ENCODE measurements at regions not wholly inside any gene's neighbourhood (a gene's known extent, or its start where the extent isn't known, plus 50 kb on each side); places are given as distances from the start of the nearest gene placed in this dataset.

- intact Hi-C loops (cut with micrococcal nuclease), result no loop called here
Observed at GRCh38 chr11:38304926-38305325, 1706.9 kb upstream of the RAG2 start.

DNA sequence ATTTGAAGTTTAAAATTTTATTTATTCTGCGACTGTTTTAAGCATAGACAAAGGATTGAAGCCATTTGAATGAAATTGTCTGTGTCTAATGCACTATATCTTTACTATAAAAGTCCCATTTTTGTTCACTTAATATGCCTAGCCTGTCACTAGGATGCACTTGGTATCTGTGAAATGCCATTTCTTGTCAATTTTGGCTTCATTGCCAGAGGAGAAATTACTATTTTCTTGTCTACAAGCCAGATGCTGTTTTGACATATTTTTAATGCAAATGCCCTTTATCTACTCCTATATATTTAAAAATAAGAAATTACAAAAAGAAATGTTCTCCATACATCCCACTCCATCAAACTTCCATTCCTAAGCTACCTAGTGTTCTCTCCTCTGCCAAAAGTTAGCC is 1704.5 kb upstream of the RAG2 start:
- intact Hi-C loops (cut with micrococcal nuclease), result no loop called here

GRCh38 chr11:38300570-38300969 is 1702.5 kb upstream of the RAG2 start:
- intact Hi-C loops (cut with micrococcal nuclease), result no loop called here

DNA sequence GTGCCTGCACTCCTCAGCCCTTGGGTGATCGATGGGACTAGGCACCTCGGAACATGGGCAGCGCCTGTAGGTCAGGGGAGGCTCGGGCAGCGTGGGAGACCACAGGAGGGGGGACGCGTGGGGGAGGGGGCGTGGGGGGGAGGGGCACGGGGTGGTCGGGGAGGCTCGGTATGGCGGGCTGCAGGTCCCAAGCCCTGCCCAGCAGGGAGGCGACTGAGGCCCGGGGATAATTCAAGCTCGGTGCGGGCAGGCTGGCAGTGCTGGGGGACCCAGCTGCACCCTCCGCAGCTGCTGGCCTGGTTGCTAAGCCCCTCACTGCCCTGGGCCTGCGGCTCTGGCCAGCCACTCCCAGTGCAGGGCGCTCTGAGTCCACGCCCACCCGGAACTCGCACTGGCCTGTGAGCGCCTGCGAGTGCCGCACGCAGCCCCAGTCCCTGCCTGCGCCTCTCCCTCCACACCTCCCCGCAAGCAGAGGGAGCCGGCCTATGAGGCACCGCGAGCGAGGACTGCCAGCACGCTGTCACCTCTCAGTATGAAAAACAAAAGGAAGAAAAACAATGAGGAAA is 1698.3 kb upstream of the RAG2 start:
- intact Hi-C loops (cut with micrococcal nuclease), result no loop called here

GRCh38 chr11:38282718-38283117 is 1684.7 kb upstream of the RAG2 start:
- intact Hi-C loops (cut with micrococcal nuclease), result no loop called here

DNA sequence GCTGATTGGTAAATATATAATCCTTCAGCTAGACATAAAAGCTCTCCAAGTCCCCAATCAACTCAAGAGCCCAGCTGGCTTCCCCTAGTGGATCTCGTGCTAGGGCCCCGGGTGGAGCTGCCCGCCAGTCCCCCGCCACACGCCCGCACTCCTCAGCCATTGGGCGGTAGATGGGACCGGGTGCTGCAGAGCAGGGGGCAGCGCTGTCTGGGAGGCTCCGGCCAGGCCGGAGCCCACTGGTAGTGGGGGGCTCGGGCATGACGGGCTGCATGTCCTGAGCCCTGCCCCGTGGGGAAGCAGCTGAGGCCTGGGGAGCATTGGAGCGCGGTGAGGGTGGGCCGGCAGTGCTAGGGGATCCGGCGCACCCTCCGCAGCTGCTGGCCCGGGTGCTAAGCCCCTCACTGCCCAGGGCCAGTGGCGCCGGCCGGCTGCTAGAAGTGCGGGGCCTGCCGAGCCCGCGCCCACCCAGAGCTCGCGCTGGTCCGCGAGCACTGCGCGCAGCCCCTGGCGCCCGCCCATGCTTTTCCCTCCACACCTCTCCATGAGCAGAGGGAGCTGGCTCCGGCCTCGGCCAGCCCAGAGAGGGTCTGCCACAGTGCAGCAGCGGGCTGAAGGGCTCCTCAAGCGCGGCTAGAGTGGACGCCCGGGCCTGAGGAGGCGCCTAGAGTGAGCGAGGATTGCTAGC is 1680.6 kb upstream of the RAG2 start:
- intact Hi-C loops (cut with micrococcal nuclease), result no loop called here

DNA sequence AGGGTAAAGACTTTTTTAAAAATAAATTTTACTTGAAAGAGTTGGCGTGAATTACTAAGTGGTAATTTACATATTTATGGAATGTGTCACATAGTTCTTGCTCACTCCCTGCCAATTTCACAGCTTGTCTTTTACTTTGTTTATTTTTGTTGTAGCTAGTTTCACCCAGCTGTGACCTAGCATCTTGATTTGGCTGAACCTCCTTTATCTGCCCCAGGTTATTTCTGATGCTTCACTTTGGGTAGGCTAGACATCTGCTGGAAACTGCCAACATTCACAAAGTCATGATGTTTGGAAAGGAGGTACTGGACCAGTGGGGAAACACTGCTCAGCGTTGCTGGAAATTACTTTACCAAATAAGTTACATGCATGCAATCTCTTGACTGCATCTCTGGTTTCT is 1676.0 kb upstream of the RAG2 start:
- intact Hi-C loops (cut with micrococcal nuclease), result no loop called here

- intact Hi-C loops (cut with micrococcal nuclease), result no loop called here
Observed at GRCh38 chr11:38272376-38272775, 1674.3 kb upstream of the RAG2 start.

GRCh38 chr11:38266691-38267090 is 1668.7 kb upstream of the RAG2 start:
- intact Hi-C loops (cut with micrococcal nuclease), result no loop called here

DNA sequence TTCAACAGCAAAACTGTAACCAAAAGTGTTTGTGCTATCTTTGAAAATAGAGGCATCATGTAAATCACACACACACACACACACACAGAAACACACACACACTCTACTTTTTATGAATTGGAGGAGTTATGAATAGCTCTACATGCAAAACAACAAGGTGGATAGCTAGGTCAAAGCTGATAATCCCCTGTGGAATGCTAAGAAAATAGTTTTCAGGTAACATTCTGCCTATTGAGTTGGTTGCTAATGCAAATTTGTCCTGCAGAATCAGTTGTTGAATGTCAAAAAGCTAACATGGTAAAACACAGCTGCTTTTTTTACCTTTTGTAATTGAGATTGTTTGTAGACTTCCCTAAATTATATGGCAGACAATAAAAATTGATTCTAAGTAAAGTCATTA is 1658.4 kb upstream of the RAG2 start:
- intact Hi-C loops (cut with micrococcal nuclease), result no loop called here

GRCh38 chr11:38254913-38255312 is 1656.9 kb upstream of the RAG2 start:
- intact Hi-C loops (cut with micrococcal nuclease), result no loop called here

GRCh38 chr11:38252620-38253019 is 1654.6 kb upstream of the RAG2 start:
- intact Hi-C loops (cut with micrococcal nuclease), result no loop called here

DNA sequence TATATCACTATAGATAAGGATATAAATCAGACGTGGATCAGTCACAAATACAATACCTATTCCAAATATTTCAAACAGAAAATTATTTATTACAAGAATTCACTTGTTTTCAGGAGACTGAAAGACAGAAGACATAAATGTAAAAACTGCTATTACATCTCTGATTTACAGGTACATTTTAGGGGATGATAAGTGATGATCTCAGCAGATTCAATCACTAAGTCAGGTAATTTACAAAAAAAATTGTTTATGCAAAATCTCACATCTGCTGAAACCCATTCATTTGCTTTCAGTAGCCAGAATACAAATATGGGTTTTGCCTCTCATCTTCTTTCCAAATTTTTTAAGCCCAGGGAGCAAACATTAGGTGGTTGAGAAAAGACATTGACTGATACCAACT is 1648.4 kb upstream of the RAG2 start:
- intact Hi-C loops (cut with micrococcal nuclease), result no loop called here

DNA sequence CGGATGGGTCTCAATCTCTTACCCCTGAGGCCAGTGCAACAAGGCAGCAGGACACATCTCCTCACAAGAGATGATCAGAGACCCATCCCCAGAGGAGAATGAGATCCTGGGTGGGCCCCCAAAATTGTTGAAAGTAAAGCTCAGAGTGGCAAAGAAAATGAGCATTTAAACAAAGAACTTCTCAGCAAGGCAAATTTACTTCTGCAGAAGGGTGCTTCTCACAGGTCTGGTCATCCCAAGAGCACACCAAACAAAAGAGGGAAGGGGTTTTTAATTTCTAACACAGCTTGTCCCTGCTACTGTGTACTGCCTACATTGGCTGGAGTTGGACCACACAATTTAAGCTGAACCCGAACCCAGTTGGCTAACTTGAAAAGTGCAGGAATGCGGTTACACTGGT is 1628.6 kb upstream of the RAG2 start:
- intact Hi-C loops (cut with micrococcal nuclease), result no loop called here

DNA sequence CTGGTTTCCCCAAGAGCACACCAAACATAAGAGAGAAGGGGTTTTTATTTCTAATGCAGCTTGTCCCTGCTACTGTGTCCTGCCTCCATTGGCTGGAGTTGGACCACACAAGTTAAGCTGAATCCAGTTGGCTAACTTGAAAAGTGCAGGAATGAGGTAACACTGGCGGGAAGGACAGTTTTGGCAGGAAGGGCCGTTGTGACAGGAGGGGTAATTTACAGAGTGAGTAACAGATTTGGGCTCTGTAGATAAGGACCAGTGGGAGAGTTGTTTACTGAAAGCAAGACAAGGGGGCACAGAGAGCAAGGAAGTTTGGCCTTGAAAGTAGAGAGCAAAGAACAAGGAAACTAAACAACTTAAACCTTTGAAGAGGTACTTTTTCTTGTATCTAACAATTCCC is 1623.3 kb upstream of the RAG2 start:
- intact Hi-C loops (cut with micrococcal nuclease), result no loop called here

DNA sequence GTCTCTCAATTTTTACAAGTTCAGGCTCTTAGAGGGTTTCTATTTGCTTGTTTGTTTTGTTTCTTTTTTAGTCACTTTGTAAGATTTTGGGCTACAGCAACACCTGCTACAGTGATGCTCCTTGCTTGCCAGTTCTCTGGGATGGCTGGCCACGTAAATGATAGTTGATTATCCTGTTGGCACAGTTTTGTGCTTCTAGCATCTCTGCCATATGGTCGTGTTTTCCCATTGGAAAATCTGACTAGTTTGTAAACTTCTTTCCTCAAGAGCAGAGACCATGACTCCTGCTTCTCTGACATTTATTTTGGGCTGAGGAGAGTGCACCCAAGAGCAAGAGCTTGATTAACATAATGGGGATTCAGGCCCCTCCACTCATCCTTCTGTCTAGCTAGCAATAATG is 1621.6 kb upstream of the RAG2 start:
- intact Hi-C loops (cut with micrococcal nuclease), result no loop called here

DNA sequence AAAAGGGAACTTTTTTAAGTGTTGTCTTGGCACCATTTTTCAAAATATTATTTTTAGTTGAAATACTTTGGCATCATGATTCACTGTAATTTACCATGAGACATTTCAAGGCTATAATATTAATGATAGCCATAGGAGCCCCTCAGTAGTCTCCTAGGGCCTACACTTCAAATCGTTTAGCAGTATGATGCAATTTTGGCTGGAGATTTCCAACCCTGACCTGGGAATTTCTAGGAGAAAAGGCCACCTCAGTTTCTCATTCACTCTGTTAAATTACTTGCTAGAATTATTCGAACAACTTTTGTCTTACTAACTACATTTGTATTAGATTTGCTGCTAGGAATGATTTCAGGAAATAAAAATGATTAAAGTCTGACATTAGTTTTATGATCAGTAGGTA is 1610.9 kb upstream of the RAG2 start:
- intact Hi-C loops (cut with micrococcal nuclease), result no loop called here

DNA sequence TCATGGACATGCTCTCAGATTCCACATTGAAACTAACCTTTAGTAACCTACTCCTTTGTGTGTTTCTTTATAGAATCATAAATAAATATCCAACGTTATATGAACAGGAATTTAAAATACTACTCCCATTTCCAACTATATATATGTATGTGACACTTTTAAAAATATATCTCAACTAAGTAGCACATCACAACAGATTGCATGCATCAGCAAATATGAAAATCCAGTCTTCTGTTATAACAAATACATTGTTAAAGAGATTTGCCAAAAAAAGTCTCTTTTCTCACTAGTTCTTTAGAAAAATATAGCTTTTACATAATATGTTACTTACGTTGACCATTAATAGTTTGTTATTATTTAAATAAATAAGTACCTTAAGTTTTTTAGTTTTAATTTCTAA is 1608.6 kb upstream of the RAG2 start:
- intact Hi-C loops (cut with micrococcal nuclease), result no loop called here

DNA sequence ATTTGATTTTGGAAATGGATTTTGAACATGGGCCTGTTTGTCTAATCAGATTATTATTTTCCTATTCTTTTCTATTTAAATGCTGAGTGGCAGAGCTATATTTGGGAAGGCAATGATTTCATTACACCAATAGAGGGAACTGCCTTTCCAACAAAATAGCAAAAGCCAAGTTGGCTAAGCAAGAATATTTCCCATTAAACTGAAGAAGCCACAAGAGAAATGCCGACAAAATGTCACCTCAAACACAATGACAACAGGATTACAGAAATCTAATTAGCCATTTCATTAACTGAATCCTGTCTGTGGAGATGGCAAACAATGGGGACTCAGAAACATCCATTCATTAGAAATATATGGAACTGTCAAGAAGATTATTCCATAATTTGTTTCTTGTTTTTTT is 1593.1 kb upstream of the RAG2 start:
- intact Hi-C loops (cut with micrococcal nuclease), result no loop called here

GRCh38 chr11:38182126-38182866 is 1584.3 kb upstream of the RAG2 start:
- intact Hi-C loops (cut with micrococcal nuclease), result no loop called here

GRCh38 chr11:38176686-38177322 is 1578.8 kb upstream of the RAG2 start:
- intact Hi-C loops (cut with micrococcal nuclease), result no loop called here

DNA sequence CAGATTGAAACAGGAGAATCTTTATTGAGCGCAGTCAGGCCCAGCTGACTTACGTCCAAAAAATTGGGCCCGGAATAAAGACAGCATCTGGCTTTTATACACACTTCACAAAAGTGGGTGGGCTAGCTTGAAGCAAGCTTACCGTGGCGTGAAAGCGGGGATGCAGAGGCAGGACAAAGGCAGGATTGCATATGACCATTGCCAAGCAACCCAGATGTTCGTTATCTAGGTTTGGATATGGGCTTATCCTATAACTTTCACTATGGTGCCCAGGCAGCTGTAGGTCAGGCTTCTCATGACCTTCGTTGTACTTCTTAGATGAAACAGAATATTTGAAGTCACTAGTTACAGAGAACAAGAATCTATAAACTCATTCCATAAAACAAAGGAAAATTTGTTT is 1575.6 kb upstream of the RAG2 start:
- intact Hi-C loops (cut with micrococcal nuclease), result no loop called here

Measured in T-helper 2 cell treated with Interferon-gamma antibody and Interleukin-4, amounts not matched to agents 100 ng/mL and 5 ng/mL, for 36 hours (primary cell).